Activated CD8-positive, alpha-beta memory T cell treated with anti-CD3 and anti-CD28 coated beads for 36 hours (primary cell): ENCODE measurements at regions not wholly inside any gene's neighbourhood (a gene's known extent, or its start where the extent isn't known, plus 50 kb on each side); places are given as distances from the start of the nearest gene placed in this dataset.

ENCODE experiments used
- CTCF ChIA-PET: fragments of 350-600 bp; sonication (Branson Sonifier 250); formaldehyde crosslinking; loops from one replicate; lab custom pipeline; 2021; ENCODE audit warnings: antibody characterized with exemption; lab: Charles Lee
- POLR2A ChIA-PET: fragments of 350-600 bp; sonication (Branson Sonifier 250); formaldehyde crosslinking; loops from one replicate; lab custom pipeline; 2021; ENCODE audit warnings: antibody characterized with exemption; lab: Charles Lee

- POLR2A ChIA-PET, result no interaction called here
Measured at GRCh38 chr7:136359333-136359903, 382.3 kb upstream of the MTPN start.

DNA sequence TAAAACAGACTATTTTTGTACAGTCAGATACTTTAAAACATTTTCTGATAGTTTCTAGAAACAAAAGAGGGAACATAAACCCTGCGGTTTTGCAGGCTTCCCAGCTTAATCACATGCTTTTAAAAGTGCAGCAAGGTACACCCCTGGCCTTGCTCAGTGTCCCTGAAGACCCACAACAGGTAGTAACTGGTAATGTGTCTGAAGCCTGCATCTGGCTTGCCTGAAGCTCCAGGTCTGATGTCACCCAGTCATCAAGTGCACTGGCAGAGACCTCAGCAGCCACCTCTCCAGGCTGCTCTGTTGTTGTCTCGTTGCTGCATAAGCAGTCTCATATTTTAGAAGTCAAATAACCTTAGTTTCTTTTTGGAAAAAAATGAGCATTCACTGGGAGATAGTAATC, 376.1 kb upstream of the MTPN start:
- ChIA-PET POLR2A (no interaction called here), CTCF (no interaction called here)

More at GRCh38 chr7:136359333-136359903, 382.3 kb upstream of the MTPN start:
- CTCF ChIA-PET, result no interaction called here

GRCh38 chr7:136348542-136349192, 371.5 kb upstream of the MTPN start:
- ChIA-PET POLR2A (no interaction called here), CTCF (no interaction called here)

- CTCF ChIA-PET, result no interaction called here
- POLR2A ChIA-PET, result no interaction called here
Measured at GRCh38 chr7:136348142-136348541, 371.0 kb upstream of the MTPN start.

GRCh38 chr7:136347488-136347887, 370.3 kb upstream of the MTPN start:
- ChIA-PET CTCF (no interaction called here), POLR2A (no interaction called here)

- POLR2A ChIA-PET, result no interaction called here
- CTCF ChIA-PET, result no interaction called here
Measured at GRCh38 chr7:136342251-136342650, 365.1 kb upstream of the MTPN start.

DNA sequence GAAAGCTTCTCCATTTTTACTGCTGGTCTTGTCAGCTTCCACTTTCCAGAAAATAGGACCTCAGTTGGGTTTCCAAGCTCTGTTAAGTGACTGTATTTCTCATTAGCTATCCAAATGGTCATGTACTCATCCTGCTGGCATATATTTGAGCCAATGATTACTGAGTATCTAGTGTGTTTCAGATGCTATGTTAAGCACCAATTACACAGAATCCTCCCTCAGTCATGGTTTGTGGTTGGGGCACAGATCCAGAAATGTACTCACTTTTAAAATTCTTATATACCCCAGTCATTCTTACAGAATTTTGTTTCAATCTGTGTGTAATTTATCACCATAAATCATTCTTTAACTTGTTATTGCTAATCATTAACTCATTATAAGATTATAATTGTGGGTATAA, 362.3 kb upstream of the MTPN start:
- CTCF ChIA-PET, result no interaction called here
- POLR2A ChIA-PET, result no interaction called here

- POLR2A ChIA-PET, result no interaction called here
- CTCF ChIA-PET, result no interaction called here
Measured at GRCh38 chr7:136336932-136337331, 359.8 kb upstream of the MTPN start.

- ChIA-PET CTCF (no interaction called here), POLR2A (no interaction called here)
Measured at GRCh38 chr7:136333636-136334035, 356.5 kb upstream of the MTPN start.

GRCh38 chr7:136326045-136326609, 349.0 kb upstream of the MTPN start:
- ChIA-PET CTCF (no interaction called here), POLR2A (no interaction called here)

DNA sequence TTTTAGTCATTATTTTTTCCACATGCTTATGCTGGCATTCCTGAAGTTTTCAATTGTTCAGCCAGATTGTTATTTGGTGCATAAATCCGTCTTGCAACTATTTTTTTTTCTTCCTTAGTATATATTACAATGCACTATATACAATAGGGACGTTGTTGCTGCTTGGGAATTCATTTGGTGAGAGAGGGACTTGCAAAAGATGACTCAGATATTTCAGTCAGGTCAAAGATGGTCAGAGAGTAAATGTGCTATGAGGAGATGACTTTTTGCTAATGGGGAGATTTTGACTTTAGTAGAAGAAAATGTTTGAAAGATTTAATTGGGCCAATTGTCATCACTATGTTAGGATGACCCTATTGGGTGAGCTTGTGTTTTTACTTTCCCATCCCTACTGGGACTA, 348.4 kb upstream of the MTPN start:
- POLR2A ChIA-PET, result no interaction called here
- CTCF ChIA-PET, result no interaction called here

DNA sequence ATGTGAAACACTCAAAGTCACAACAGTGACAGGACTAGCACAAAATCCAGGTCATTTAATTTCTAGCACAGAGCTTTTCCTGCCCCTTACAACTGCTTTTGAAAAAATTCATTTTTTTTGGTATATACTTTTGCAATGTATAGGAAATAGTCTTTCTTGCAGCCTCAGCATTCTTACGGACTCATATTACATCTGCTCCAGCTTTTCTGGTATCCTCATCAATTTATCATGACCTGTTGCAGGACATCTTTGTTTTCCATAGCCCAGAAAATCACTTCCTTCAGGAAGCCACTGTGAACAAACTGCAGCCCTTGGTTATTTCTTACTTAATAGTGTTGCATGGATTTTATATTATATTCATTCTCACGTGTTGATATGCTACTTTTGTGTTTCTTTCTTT, 347.9 kb upstream of the MTPN start:
- POLR2A ChIA-PET, result no interaction called here
- CTCF ChIA-PET, result no interaction called here

GRCh38 chr7:136324073-136324704, 347.0 kb upstream of the MTPN start:
- POLR2A ChIA-PET, result no interaction called here

DNA sequence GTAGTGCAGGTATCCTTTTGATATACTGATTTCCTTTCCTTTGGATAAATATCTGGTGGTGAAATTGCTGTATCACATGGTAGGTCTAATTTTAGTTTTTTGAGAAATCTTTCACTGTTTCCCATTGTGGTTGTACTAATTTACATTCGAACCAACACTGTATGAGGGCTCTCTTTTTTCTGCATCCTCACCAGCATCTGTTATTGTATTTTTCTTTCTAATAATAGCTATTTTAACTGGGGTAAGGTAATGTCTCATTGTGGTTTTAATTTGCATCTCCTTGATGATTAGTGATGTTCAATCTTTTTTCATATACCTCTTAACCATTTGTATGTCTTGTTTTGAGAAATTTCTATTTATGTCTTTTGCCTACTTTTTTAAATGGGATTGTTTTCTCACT, 335.4 kb upstream of the MTPN start:
- POLR2A ChIA-PET, result no interaction called here
- CTCF ChIA-PET, result no interaction called here

More at GRCh38 chr7:136324073-136324704, 347.0 kb upstream of the MTPN start:
- CTCF ChIA-PET, result no interaction called here

DNA sequence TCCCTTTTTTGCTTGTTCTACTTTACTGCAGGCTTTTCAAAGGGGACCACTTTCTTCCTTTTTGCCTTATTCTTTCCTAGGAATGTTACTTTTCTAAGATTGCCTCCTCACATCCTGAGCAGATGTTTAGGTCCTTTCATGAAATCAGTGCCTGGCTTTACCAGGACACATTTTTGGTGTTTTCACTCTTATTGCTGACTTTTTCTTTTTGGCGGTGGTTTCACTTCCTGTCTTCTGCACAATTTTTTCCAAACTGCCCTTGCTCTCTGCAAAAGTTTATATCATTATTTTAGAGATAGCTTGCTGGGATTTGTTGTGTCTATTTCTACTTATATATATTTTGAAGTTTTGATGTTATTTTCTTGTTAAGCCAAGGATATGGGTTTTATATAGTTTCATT, 332.2 kb upstream of the MTPN start:
- POLR2A ChIA-PET, result no interaction called here
- CTCF ChIA-PET, result no interaction called here

GRCh38 chr7:136308230-136308629, 331.1 kb upstream of the MTPN start:
- ChIA-PET POLR2A (no interaction called here), CTCF (no interaction called here)

GRCh38 chr7:136303162-136303561, 326.0 kb upstream of the MTPN start:
- POLR2A ChIA-PET, result no interaction called here
- CTCF ChIA-PET, result interaction anchor here (0.6 kb wide), 1 partner anchor 12 kb away, joined by 4 read pairs; no protein-coding TSS in a partner anchor

DNA sequence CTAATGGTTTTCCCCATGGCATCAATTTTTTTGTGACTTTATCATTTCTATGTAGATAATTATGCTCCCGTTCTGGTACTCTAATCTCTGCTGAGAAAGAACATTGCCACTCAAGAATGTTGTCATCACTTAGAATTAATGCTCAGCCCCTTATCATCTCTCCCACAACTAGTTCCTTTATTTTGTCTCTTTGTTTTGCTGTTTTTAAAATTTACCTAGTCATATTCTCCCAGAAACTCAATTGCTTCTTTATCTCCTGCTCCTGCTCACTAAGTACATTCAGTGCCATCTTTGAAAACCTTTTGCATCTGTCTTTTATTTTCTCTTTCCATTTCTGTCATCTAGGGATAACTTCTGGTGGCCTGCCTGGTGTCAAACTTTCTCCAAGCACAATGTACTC, 324.9 kb upstream of the MTPN start:
- POLR2A ChIA-PET, result no interaction called here
- CTCF ChIA-PET, result no interaction called here

- CTCF ChIA-PET, result no interaction called here
- POLR2A ChIA-PET, result no interaction called here
Measured at GRCh38 chr7:136294977-136295376, 317.8 kb upstream of the MTPN start.

GRCh38 chr7:136293841-136294391, 316.8 kb upstream of the MTPN start:
- ChIA-PET POLR2A (no interaction called here), CTCF (no interaction called here)

DNA sequence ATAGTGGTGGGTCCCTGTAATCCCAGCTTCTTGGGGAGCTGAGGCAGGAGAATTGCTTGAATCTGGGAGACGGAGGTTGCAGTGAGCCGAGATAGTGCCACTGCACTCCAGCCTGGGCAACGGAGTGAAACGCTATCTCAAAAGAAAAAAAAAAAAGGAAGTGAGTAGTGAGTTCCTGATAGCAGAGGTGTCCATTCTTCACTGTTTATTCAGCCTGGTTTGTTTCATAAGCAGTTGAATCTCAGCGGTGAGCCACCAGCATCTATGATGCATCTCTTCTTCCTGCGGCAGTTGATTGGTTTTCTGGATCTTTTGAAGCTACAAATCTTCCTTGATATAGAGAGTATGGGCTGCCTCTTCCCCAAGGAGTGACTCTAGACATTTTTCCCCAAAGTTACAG, 316.1 kb upstream of the MTPN start:
- CTCF ChIA-PET, result no interaction called here
- POLR2A ChIA-PET, result no interaction called here
